G401.6 (cell line): ENCODE measurements at regions not wholly inside any gene's neighbourhood (a gene's known extent, or its start where the extent isn't known, plus 50 kb on each side); places are given as distances from the start of the nearest gene placed in this dataset.
"Not testable (repeated sequence)": the region's sequence is repeated elsewhere in the genome, so short reads cannot be mapped to it uniquely, and the experiment has no call there.

ENCODE experiments used
- FAIRE-seq: peaks from 2 replicates; lab custom pipeline; 2012; peaks lifted over from hg19 to GRCh38; lab: Jason Lieb, UNC

- no peak for FAIRE-seq
Observed at GRCh38 chr2:142572346-142573132, 304.9 kb upstream of the KYNU start.

- FAIRE-seq = no peak
Observed at GRCh38 chr2:142571934-142572333, 305.5 kb upstream of the KYNU start.

GRCh38 chr2:142562900-142563299 is 314.6 kb upstream of the KYNU start:
- FAIRE-seq = no peak

GRCh38 chr2:142561656-142562055 is 315.8 kb upstream of the KYNU start:
- no peak for FAIRE-seq

- no peak for FAIRE-seq
Observed at GRCh38 chr2:142557391-142557790, 320.1 kb upstream of the KYNU start.

DNA sequence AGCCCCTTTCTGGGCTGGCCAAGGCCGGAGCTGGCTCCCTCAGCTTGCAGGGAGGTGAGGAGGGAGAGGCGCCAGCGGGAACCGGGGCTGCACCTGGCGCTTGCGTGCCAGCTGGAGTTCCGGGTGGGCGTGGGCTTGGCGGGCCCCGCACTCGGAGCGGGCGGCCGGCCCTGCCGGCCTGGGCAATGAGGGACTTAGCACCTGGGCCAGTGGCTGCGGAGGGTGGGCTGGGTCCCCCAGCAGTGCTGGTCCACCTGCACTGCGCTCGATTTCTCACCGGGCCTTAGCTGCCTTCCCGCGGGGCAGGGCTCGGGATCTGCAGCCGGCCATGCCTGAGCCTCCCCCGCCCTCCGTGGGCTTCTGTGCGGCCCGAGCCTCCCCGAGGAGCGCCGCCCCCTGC is 331.5 kb upstream of the KYNU start:
- not testable (repeated sequence) for FAIRE-seq

DNA sequence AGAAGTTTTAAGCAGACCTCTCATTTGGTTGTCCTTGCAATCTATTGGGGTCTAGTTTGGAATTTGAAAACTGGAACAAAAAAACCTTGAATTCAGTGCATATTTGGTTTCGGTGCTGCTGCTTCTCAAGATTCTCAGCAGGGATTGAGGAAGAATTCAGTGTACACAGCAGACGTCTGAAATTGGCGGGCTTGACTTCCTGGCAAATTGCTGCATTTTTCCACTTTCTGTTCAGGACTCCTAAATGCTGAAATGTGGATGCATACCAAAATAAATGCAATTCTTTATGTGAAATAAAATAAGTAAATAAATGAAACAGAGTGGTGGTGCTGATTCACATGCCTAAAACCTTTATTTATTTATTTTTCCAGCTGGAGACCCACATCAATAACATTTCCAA is 332.4 kb upstream of the KYNU start:
- FAIRE-seq = no peak

DNA sequence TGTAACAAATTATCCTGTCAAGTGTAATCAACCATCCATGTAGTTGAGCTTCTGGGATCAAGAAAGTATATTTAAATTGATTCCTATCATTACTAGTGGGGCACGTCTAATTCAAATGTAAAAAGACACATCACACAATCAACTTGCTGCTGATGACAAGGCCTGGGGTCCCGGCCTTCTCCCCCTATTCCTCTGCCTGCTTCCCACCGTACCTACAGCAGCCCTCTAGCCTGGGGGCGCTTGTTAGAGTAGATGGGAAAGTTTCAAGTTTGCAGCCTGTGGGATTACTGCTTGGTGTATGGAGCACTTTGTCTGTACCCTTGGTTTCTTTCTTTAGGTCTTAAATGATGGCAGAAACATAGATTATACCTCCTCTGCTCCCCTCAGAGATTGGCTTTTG is 333.3 kb upstream of the KYNU start:
- FAIRE-seq = no peak

- no peak for FAIRE-seq
Observed at GRCh38 chr2:142542431-142542910, 335.0 kb upstream of the KYNU start.

DNA sequence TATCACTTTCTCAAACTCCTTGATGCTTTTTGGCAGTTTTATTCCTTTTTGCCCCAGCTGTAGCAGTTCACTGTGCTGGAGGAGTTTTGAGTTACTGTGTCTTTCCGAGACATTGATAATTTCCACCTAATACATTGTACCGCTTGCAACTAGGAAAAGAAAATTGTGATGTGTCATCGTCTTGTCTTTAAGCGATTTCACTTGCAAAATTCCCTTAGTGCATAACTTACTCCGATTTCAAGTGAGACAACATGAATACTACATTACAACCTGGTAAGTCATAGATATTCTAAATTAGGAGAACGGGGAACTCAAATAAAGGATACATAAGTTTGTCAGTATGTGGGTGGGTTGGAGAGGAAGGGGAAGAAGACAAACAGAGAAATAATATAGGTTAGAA is 340.5 kb upstream of the KYNU start:
- no peak for FAIRE-seq

DNA sequence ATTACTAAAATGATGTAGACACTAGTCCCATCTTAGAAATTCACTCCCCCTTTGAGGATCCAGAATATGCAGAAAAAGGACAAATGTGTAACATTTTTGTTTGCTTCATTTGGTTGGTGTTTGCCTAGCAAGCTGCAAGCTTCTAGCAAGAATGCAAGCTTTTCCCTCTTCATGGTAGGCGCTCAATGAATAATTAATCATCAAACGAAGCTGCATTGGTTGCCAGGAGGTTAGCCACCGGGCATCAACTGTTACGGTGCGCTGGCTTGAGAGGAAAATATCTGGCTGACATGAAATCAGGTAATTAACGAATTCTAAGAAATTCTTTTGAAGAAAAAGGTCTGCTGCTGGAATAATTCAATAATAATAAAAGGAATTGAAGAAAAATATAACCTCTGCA is 341.0 kb upstream of the KYNU start:
- FAIRE-seq = no peak

DNA sequence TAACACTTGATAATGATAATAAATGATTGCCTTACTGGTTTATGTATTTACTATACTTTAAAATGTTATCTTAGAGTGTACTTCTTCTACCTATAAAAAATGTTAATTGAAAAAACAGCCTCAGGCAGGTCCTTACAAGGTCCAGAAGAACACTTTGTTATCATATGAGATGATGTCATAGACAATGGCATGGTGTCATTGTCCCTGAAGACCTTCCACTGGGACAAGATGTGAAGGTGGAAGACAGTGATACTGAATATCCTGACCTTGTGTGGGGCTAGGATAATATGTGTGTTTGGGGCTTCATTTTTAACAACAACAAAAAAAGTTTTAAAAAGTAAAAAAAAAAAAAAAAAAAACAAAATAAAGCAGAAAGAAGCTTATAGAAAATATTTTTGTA is 342.2 kb upstream of the KYNU start:
- FAIRE-seq = no peak

GRCh38 chr2:142533177-142533576 is 344.3 kb upstream of the KYNU start:
- no peak for FAIRE-seq

GRCh38 chr2:142531377-142531776 is 346.1 kb upstream of the KYNU start:
- no peak for FAIRE-seq

GRCh38 chr2:142525720-142526119 is 351.7 kb upstream of the KYNU start:
- FAIRE-seq = no peak

GRCh38 chr2:142521492-142521891 is 356.0 kb upstream of the KYNU start:
- no peak for FAIRE-seq

GRCh38 chr2:142515493-142515892 is 362.0 kb upstream of the KYNU start:
- FAIRE-seq = no peak

DNA sequence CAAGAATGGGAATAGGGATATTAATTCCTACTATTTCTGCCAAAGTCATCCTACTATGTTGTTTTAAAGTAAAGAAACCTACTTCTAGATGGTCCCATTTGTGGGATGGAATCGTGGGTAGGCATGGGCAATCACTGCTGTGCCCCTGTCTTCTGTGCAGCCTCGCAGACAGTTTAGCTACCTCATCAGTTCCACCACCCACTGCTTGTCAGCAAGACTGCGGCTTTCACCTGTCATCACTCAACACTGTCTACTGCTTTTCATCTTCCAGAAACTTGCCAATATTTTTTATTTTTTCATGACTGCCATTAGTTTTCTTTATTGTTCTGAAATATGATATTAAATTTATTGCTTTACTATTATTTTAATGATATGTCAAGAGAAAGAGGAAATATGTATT is 368.1 kb upstream of the KYNU start:
- no peak for FAIRE-seq

GRCh38 chr2:142504754-142505153 is 372.7 kb upstream of the KYNU start:
- FAIRE-seq = no peak

GRCh38 chr2:142502402-142502801 is 371.6 kb upstream of the LRP1B start:
- no peak for FAIRE-seq

DNA sequence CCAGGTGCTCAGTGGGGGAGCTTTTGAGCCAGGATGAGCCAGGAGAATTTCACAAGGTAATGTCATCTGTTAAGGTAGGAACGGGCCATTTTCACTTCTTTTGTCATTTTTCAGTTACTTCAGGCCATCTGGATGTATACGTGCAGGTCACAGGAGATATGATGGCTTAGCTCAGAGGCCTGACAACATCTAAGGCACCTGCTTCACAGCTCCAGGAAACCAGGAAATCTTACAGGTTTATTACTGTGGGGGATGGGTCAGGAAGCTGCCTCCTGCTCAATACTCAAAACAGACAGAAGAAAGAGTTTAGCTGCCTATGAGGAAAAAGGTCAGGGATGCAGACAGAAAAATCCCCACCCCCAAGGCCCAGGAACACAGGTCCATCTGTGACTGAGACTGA is 364.3 kb upstream of the LRP1B start:
- FAIRE-seq = no peak

- not testable (repeated sequence) for FAIRE-seq
Observed at GRCh38 chr2:142489631-142490030, 358.8 kb upstream of the LRP1B start.

GRCh38 chr2:142484111-142484510 is 353.3 kb upstream of the LRP1B start:
- FAIRE-seq = no peak

DNA sequence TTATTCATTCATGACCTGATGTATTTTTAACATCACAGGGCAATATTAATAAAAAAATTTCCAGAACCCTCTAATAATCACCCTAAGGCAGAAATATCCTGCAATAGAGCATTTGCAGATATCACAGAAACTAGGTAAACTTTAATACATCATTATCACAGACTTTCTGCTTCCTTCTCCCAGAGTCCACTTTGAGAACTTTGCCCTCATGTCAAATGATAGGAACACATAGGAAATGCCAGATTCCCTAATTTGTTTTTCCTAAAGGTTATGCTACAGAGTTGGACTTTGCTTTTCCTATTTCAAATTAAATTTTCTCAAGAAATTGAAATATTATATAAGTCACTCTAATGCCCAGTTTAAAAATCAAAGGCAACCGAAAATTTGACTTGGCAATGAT is 352.8 kb upstream of the LRP1B start:
- no peak for FAIRE-seq

- FAIRE-seq = no peak
Observed at GRCh38 chr2:142478206-142478605, 347.4 kb upstream of the LRP1B start.
